H1 (cell line): ENCODE measurements at regions not wholly inside any gene's neighbourhood (a gene's known extent, or its start where the extent isn't known, plus 50 kb on each side); places are given as distances from the start of the nearest gene placed in this dataset.

ENCODE experiments used
- CTCF ChIA-PET: fragments of 300-600 bp; sonication (Branson Sonifier 250); formaldehyde crosslinking; loops from one replicate; lab custom pipeline; 2021; ENCODE audit not compliant: partially characterized antibody; lab: Charles Lee
- POLR2A ChIA-PET: fragments of 300-600 bp; sonication (Branson Sonifier 250); formaldehyde crosslinking; loops from one replicate; lab custom pipeline; 2021; ENCODE audit warnings: inconsistent platforms; ENCODE audit not compliant: partially characterized antibody; lab: Charles Lee
- DNase-seq, 2 experiments: peaks; one replicate each; pipeline versions ENCODE4 v3.0.0 to v3.0.0-alpha.2; 2010 to 2022; ENCODE audit warnings: low spot score in 2 of 2, low read depth in 1 of 2, mixed read lengths in 1 of 2
- FAIRE-seq: peaks from 2 replicates; lab custom pipeline; 2011; peaks lifted over from hg19 to GRCh38; lab: Jason Lieb, UNC
- H2AFZ ChIP-seq: 2 replicates; pipeline ENCODE4 v1.8.1; 2012; ENCODE audit warnings: low read length, inconsistent platforms
- H2AK5ac ChIP-seq: 2 replicates; pipeline ENCODE4 v1.6.1; 2013; ENCODE audit warnings: low read depth, low read length
- H2BK120ac ChIP-seq: replicated peaks from 2 replicates; pipeline ENCODE3; 2013; ENCODE audit warnings: low read depth, low read length, inconsistent platforms
- H2BK12ac ChIP-seq: 2 replicates; pipeline ENCODE4 v1.6.1; 2013; ENCODE audit warnings: low read depth, low read length
- H2BK15ac ChIP-seq: 2 replicates; pipeline ENCODE4 v1.6.1; 2013; ENCODE audit warnings: low read length
- H2BK20ac ChIP-seq: 2 replicates; pipeline ENCODE4 v1.6.1; 2013; ENCODE audit warnings: low read length
- H2BK5ac ChIP-seq: 2 replicates; pipeline ENCODE4 v1.6.1; 2013; ENCODE audit warnings: low read depth, low read length
- H3K14ac ChIP-seq: 2 replicates; pipeline ENCODE4 v1.6.1; 2013; ENCODE audit warnings: inconsistent platforms; ENCODE audit not compliant: insufficient read length
- H3K18ac ChIP-seq: 2 replicates; pipeline ENCODE4 v1.6.1; 2013; ENCODE audit warnings: low read length; ENCODE audit errors: extremely low read depth
- H3K23ac ChIP-seq: 2 replicates; pipeline ENCODE4 v1.6.1; 2013; ENCODE audit warnings: inconsistent platforms; ENCODE audit not compliant: insufficient read length
- H3K23me2 ChIP-seq: 2 replicates; pipeline ENCODE4 v1.6.1; 2013; ENCODE audit warnings: low read depth, low read length
- H3K27ac ChIP-seq: 2 replicates; pipeline ENCODE4 v1.6.1; 2011; ENCODE audit warnings: low read depth, low read length, inconsistent platforms
- H3K27me3 ChIP-seq, 4 experiments: replicated peaks in 1 of 4; 1 replicate in 1 of 4; 2 replicates in 3 of 4; pipeline versions ENCODE4 v1.6.1 to v1.8.1; 2011 to 2013; ENCODE audit warnings: low read length in 3 of 4, mild to moderate bottlenecking in 3 of 4, inconsistent platforms in 2 of 4, mixed read lengths in 2 of 4, moderate library complexity in 1 of 4; ENCODE audit not compliant: control insufficient read depth in 3 of 4, insufficient read depth in 3 of 4; ENCODE audit errors: extremely low read depth in 1 of 4
- H3K36me3 ChIP-seq, 4 experiments: 2 replicates each; pipeline versions ENCODE4 v1.6.1 to v1.8.1; 2011 to 2013; ENCODE audit warnings: mild to moderate bottlenecking in 4 of 4, low read length in 3 of 4, moderate library complexity in 2 of 4, control low read depth in 1 of 4, inconsistent platforms in 1 of 4; ENCODE audit not compliant: insufficient read depth in 4 of 4, control insufficient read depth in 2 of 4
- H3K4ac ChIP-seq: replicated peaks from 2 replicates; pipeline ENCODE3; 2013; ENCODE audit warnings: low read length, low read depth, mixed read lengths, inconsistent platforms; ENCODE audit not compliant: insufficient read length
- H3K4me1 ChIP-seq, 4 experiments: replicated peaks in 1 of 4; 1 replicate in 1 of 4; 2 replicates in 3 of 4; pipeline versions ENCODE4 v1.6.1 to v1.8.1; 2011 to 2013; ENCODE audit warnings: low read length in 3 of 4, inconsistent platforms in 2 of 4, mixed read lengths in 1 of 4; ENCODE audit not compliant: insufficient read depth in 4 of 4, control insufficient read depth in 3 of 4
- H3K4me2 ChIP-seq, 2 experiments: 2 replicates each; pipeline versions ENCODE4 v1.6.1 to v1.8.1; 2011 to 2013; ENCODE audit warnings: low read depth in 2 of 2, low read length in 2 of 2, control low read depth in 1 of 2, inconsistent platforms in 1 of 2, mild to moderate bottlenecking in 1 of 2; ENCODE audit not compliant: insufficient read depth in 1 of 2
- H3K4me3 ChIP-seq, 4 experiments: fragments of 200-600, 300-600 bp in 1 of 4; sonication (generic), shearing (Covaris generic), sonication (Bioruptor Twin) in 1 of 4; 2 replicates each; pipeline versions ENCODE4 v1.5.1 to v1.8.1; 2011 to 2016; ENCODE audit warnings: low read length in 4 of 4, low read depth in 3 of 4, control low read depth in 2 of 4, inconsistent platforms in 2 of 4, mild to moderate bottlenecking in 2 of 4, mixed read lengths in 1 of 4, moderate library complexity in 1 of 4; ENCODE audit not compliant: insufficient read depth in 2 of 4; ENCODE audit errors: extremely low read depth in 1 of 4
- H3K56ac ChIP-seq: replicated peaks from 2 replicates; pipeline ENCODE3; 2013; ENCODE audit warnings: low read depth, mild to moderate bottlenecking, mixed read lengths, low read length, inconsistent platforms; ENCODE audit not compliant: insufficient read length
- H3K79me1 ChIP-seq: 2 replicates; pipeline ENCODE4 v1.6.1; 2013; ENCODE audit warnings: low read depth, low read length, control low read depth
- H3K79me2 ChIP-seq, 2 experiments: 2 replicates each; pipeline versions ENCODE4 v1.6.1 to v1.8.1; 2012 to 2013; ENCODE audit warnings: low read length in 2 of 2, mild to moderate bottlenecking in 2 of 2, inconsistent platforms in 1 of 2; ENCODE audit not compliant: insufficient read depth in 2 of 2, control insufficient read depth in 1 of 2
- H3K9ac ChIP-seq, 4 experiments: replicated peaks in 1 of 4; 1 replicate in 1 of 4; 2 replicates in 3 of 4; pipeline versions ENCODE4 v1.6.1 to v1.8.1; 2011 to 2013; ENCODE audit warnings: low read depth in 3 of 4, low read length in 3 of 4, control low read depth in 2 of 4, mild to moderate bottlenecking in 2 of 4, moderate library complexity in 2 of 4, inconsistent platforms in 1 of 4; ENCODE audit errors: extremely low read depth in 1 of 4
- H3K9me3 ChIP-seq, 2 experiments: 2 replicates each; pipeline versions ENCODE4 v1.6.1 to v1.8.1; 2012 to 2013; ENCODE audit warnings: mild to moderate bottlenecking in 2 of 2, moderate library complexity in 2 of 2, control low read depth in 1 of 2, inconsistent platforms in 1 of 2, low read depth in 1 of 2, low read length in 1 of 2, mixed read lengths in 1 of 2; ENCODE audit not compliant: insufficient read depth in 2 of 2
- H4K20me1 ChIP-seq, 2 experiments: replicated peaks in 1 of 2; 2 replicates each; pipeline versions ENCODE3 to v1.8.1; 2011 to 2013; ENCODE audit warnings: inconsistent platforms in 2 of 2, low read length in 2 of 2, mild to moderate bottlenecking in 1 of 2; ENCODE audit not compliant: insufficient read depth in 2 of 2, control insufficient read depth in 1 of 2
- H4K5ac ChIP-seq: 2 replicates; pipeline ENCODE4 v1.6.1; 2013; ENCODE audit warnings: low read length, low read depth, mixed read lengths, inconsistent platforms; ENCODE audit not compliant: insufficient read length
- H4K8ac ChIP-seq: 2 replicates; pipeline ENCODE4 v1.8.0; 2013; ENCODE audit warnings: mild to moderate bottlenecking, moderate library complexity, low read length, inconsistent platforms; ENCODE audit not compliant: insufficient read depth; ENCODE audit errors: extremely low read depth
- H4K91ac ChIP-seq: replicated peaks from 2 replicates; pipeline ENCODE3; 2013; ENCODE audit warnings: low read length, mixed read lengths, inconsistent platforms; ENCODE audit not compliant: insufficient read length
- ATF3 ChIP-seq: IDR thresholded peaks from 2 replicates; pipeline ENCODE4 v1.6.1; 2011; ENCODE audit warnings: low read depth, mild to moderate bottlenecking, low read length; ENCODE audit not compliant: insufficient read depth
- CEBPB ChIP-seq: IDR thresholded peaks from 2 replicates; pipeline ENCODE4 v1.6.1; 2012; ENCODE audit warnings: low read depth, low read length
- EGR1 ChIP-seq: IDR thresholded peaks from 2 replicates; pipeline ENCODE4 v1.6.1; 2011; ENCODE audit warnings: low read depth, low read length, borderline replicate concordance
- EP300 ChIP-seq, 2 experiments: IDR thresholded peaks; 1 replicate in 1 of 2; 2 replicates in 1 of 2; pipeline ENCODE4 v1.6.1; 2011 to 2012; ENCODE audit warnings: low read depth in 2 of 2, low read length in 2 of 2, mild to moderate bottlenecking in 2 of 2, borderline replicate concordance in 1 of 2, inconsistent platforms in 1 of 2, moderate library complexity in 1 of 2
- FOSL1 ChIP-seq: IDR thresholded peaks from 2 replicates; pipeline ENCODE4 v1.6.1; 2011; ENCODE audit warnings: mild to moderate bottlenecking, low read depth, low read length, moderate library complexity; ENCODE audit not compliant: insufficient read depth
- GABPA ChIP-seq: IDR thresholded peaks from 2 replicates; pipeline ENCODE4 v1.6.1; 2011; ENCODE audit warnings: mild to moderate bottlenecking, low read length, moderate library complexity, borderline replicate concordance; ENCODE audit not compliant: insufficient read depth
- GTF2F1 ChIP-seq: IDR thresholded peaks from 2 replicates; pipeline ENCODE4 v1.6.1; 2012; ENCODE audit warnings: low read depth, low read length, improper control_type of control experiment, borderline replicate concordance
- HDAC6 ChIP-seq: IDR thresholded peaks from one replicate; pipeline ENCODE4 v1.7.1; 2012; ENCODE audit warnings: low read depth, mild to moderate bottlenecking, inconsistent platforms, low read length, moderate library complexity
- JUND ChIP-seq: IDR thresholded peaks from 2 replicates; pipeline ENCODE4 v1.6.1; 2011; ENCODE audit warnings: mild to moderate bottlenecking, improper control_type of control experiment, low read length
- NRF1 ChIP-seq: IDR thresholded peaks from 2 replicates; pipeline ENCODE4 v1.6.1; 2011; ENCODE audit warnings: mild to moderate bottlenecking, low read depth, low read length, improper control_type of control experiment
- RFX5 ChIP-seq: IDR thresholded peaks from 2 replicates; pipeline ENCODE4 v1.6.1; 2011; ENCODE audit warnings: low read depth, low read length, improper control_type of control experiment, borderline replicate concordance
- TCF12 ChIP-seq: IDR thresholded peaks from 2 replicates; pipeline ENCODE4 v1.6.1; 2011; ENCODE audit warnings: low read depth, mild to moderate bottlenecking, low read length
- USF2 ChIP-seq: IDR thresholded peaks from 2 replicates; pipeline ENCODE4 v1.6.1; 2011; ENCODE audit warnings: low read length, improper control_type of control experiment
- WGBS, 2 experiments: shearing (Covaris generic) in 1 of 2; methylation state at CpG; one replicate each; pipeline versions ENCODE4 v1.1.6 to v1.1.7; 2013 to 2015; ENCODE audit warnings: low lambda C conversion rate in 2 of 2, mixed read lengths in 2 of 2, inconsistent platforms in 1 of 2, low coverage in 1 of 2, missing lambda C conversion rate in 1 of 2; ENCODE audit not compliant: insufficient replicate concordance in 2 of 2, insufficient coverage in 1 of 2, insufficient read length in 1 of 2; ENCODE audit errors: extremely low coverage in 1 of 2, missing lambda C conversion rate in 1 of 2; 5-methylcytosine and 5-hydroxymethylcytosine counted together

- no peaks in the 10 kb centered on the region for H3K9me3 ChIP-seq
- H3K4me3 ChIP-seq: no peak overlapping the region
- H2BK12ac ChIP-seq: no peak overlapping the region
- POLR2A ChIA-PET: no interaction called here
- H3K4ac ChIP-seq: no peak overlapping the region
- H3K4me1 ChIP-seq: 0 out of 7 replicates have a peak, but pooled peaks cover 0 to 1% (median 0%) of the 10 kb centered on the region in 4 experiments
- CTCF ChIA-PET: interaction anchor here (0.6 to 7.3 kb wide), 52 partner anchors 10 to 1192 kb away, joined by 3 to 91 read pairs (median 4); no protein-coding TSS in a partner anchor
- H4K5ac ChIP-seq: no peak overlapping the region
- H3K4me2 ChIP-seq: no peak overlapping the region
- H3K23me2 ChIP-seq: no peaks in the 10 kb centered on the region; the same call in 1 of the 2 replicates
- no peak for DNase-seq
- no peak overlapping the region for H3K18ac ChIP-seq
- H4K8ac ChIP-seq: no peak overlapping the region
- FAIRE-seq: no peak
- no peak overlapping the region for H3K27ac ChIP-seq
- H3K56ac ChIP-seq: no peak overlapping the region
- H3K79me2 ChIP-seq: no peaks in the 10 kb centered on the region
- H3K79me1 ChIP-seq: no peaks in the 10 kb centered on the region
- no peak overlapping the region for H2AK5ac ChIP-seq
- no peaks in the 10 kb centered on the region for H3K36me3 ChIP-seq
- no peak overlapping the region for H3K14ac ChIP-seq
- H2BK20ac ChIP-seq: no peak overlapping the region
- no peaks in the 10 kb centered on the region for H4K20me1 ChIP-seq
- H3K9ac ChIP-seq: no peak overlapping the region
- 0 out of 7 replicates have a peak, but pooled peaks cover 0 to 3% (median 0%) of the 10 kb centered on the region in 4 experiments for H3K27me3 ChIP-seq
- H2BK120ac ChIP-seq: no peak overlapping the region
- no peak overlapping the region for H2BK5ac ChIP-seq
- H4K91ac ChIP-seq: no peak overlapping the region
- H3K23ac ChIP-seq: no peak overlapping the region
- H2BK15ac ChIP-seq: no peak overlapping the region
- WGBS, 2 experiments: 96% methylated on average over 7 of the region's 7 CpGs; no CpG with 5 or more reads in 1 of the 2 experiments
- H2AFZ ChIP-seq: no peak overlapping the region
- TF ChIP-seq USF2: no peak
- no peak for TF ChIP-seq GABPA
- TF ChIP-seq CEBPB: no peak
- TF ChIP-seq EGR1: no peak
- no peak for TF ChIP-seq GTF2F1
- TF ChIP-seq FOSL1: no peak
- TF ChIP-seq EP300 (IDR thresholded peaks at IDR 0.05; ENCODE audit: borderline replicate concordance in 1 of 2, low read depth in 2 of 2, low read length in 2 of 2): no peak
- no peak for TF ChIP-seq ATF3
- TF ChIP-seq TCF12: no peak
- no peak for TF ChIP-seq HDAC6
- no peak for TF ChIP-seq NRF1
- no peak for TF ChIP-seq RFX5
- no peak for TF ChIP-seq JUND
Measured at GRCh38 chr2:217712431-217712830, 290.4 kb downstream of the TNS1 start.
